KMS-11 (cell line): ENCODE measurements at regions not wholly inside any gene's neighbourhood (a gene's known extent, or its start where the extent isn't known, plus 50 kb on each side); places are given as distances from the start of the nearest gene placed in this dataset.

Experiments
- H2AFZ ChIP-seq: fragments of 200-600 bp; sonication (generic); 2 replicates; pipeline ENCODE4 v1.6.1; 2016; ENCODE audit warnings: antibody characterized with exemption, mixed run types, low read depth
- H3K27ac ChIP-seq: fragments of 200-600 bp; sonication (generic); 2 replicates; pipeline ENCODE4 v1.6.1; 2016; ENCODE audit warnings: mild to moderate bottlenecking, mixed run types
- H3K27me3 ChIP-seq: fragments of 200-600 bp; sonication (generic); 2 replicates; pipeline ENCODE4 v1.6.1; 2017; ENCODE audit warnings: mild to moderate bottlenecking, low read depth, mixed run types, moderate library complexity; ENCODE audit not compliant: insufficient read depth
- H3K36me3 ChIP-seq: fragments of 200-600 bp; sonication (generic); 2 replicates; pipeline ENCODE4 v1.6.1; 2017; ENCODE audit warnings: mild to moderate bottlenecking, mixed run types; ENCODE audit not compliant: insufficient read depth
- H3K4me1 ChIP-seq: fragments of 200-600 bp; sonication (generic); 2 replicates; pipeline ENCODE4 v1.6.1; 2016; ENCODE audit warnings: mild to moderate bottlenecking, low read depth, mixed run types; ENCODE audit not compliant: poor library complexity, severe bottlenecking
- H3K4me2 ChIP-seq: fragments of 200-600 bp; sonication (generic); 2 replicates; pipeline ENCODE4 v1.7.0; 2016; ENCODE audit warnings: mild to moderate bottlenecking, mixed run types
- H3K4me3 ChIP-seq: fragments of 200-600 bp; sonication (generic); IDR thresholded peaks from 2 replicates; pipeline ENCODE4 v1.6.1; 2017; ENCODE audit warnings: low read depth, low read length, mixed read lengths; ENCODE audit not compliant: insufficient read depth
- H3K79me2 ChIP-seq: fragments of 200-600 bp; sonication (generic); 2 replicates; pipeline ENCODE4 v1.6.1; 2016; ENCODE audit warnings: low read depth, mixed run types; ENCODE audit not compliant: insufficient read depth
- H3K9ac ChIP-seq: fragments of 200-600 bp; sonication (generic); 2 replicates; pipeline ENCODE4 v1.6.1; 2016; ENCODE audit warnings: mild to moderate bottlenecking, mixed run types
- H4K20me1 ChIP-seq: fragments of 200-600 bp; sonication (generic); 2 replicates; pipeline ENCODE4 v1.6.1; 2016; ENCODE audit warnings: mild to moderate bottlenecking, mixed run types; ENCODE audit not compliant: insufficient read depth
- TF ChIP-seq, protein P1 (sequence below): fragments of 200-600 bp; sonication (generic); conservative IDR thresholded peaks from 2 replicates; pipeline ENCODE4 v1.6.1; 2017; ENCODE audit warnings: low read depth, mild to moderate bottlenecking, antibody characterized with exemption, low read length, moderate library complexity, mixed read lengths

DNA sequence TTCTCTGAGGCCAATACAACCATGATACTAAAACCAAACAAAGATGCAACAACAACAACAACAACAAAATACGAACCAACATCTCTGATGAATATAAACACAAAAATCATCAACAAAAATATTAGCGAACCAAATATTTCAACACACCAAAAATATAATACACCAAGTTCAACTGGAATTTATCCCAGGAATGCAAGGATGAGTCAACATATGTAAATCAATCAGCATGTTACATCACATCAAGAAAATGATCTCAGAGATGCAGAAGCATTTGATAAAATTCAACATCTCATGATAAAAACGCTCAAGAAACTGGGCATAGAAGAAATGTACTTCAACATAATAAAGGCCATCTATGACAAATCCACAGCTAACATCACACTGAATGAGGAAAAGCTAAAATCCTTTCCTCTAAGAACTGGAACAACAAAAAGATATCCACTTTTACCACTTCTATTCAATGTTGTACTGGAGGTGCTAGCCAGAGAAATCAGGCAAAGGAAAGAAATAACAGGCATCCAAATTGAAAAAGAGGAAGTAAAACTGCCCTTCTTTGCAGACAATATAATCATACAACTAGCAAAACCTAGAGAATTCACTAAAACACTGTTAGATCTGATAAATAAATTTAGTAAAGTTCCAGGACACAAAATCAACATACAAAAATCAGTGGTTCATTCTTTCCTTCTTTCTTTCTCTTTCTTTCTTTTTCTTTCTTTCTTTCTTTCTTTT, 2448.7 kb upstream of the PCDH20 start:
- Histone ChIP-seq H3K4me2 (no peak overlapping the region), H4K20me1 (no peaks in the 10 kb centered on the region), H3K9ac (no peak overlapping the region), H3K27me3 (no peaks in the 10 kb centered on the region), H3K36me3 (no peaks in the 10 kb centered on the region), H3K79me2 (no peaks in the 10 kb centered on the region), H3K27ac (no peak overlapping the region), H3K4me3 (no peak overlapping the region), H3K4me1 (no peaks in the 10 kb centered on the region), H2AFZ (no peak overlapping the region)
- TF ChIP-seq, protein P1, sequence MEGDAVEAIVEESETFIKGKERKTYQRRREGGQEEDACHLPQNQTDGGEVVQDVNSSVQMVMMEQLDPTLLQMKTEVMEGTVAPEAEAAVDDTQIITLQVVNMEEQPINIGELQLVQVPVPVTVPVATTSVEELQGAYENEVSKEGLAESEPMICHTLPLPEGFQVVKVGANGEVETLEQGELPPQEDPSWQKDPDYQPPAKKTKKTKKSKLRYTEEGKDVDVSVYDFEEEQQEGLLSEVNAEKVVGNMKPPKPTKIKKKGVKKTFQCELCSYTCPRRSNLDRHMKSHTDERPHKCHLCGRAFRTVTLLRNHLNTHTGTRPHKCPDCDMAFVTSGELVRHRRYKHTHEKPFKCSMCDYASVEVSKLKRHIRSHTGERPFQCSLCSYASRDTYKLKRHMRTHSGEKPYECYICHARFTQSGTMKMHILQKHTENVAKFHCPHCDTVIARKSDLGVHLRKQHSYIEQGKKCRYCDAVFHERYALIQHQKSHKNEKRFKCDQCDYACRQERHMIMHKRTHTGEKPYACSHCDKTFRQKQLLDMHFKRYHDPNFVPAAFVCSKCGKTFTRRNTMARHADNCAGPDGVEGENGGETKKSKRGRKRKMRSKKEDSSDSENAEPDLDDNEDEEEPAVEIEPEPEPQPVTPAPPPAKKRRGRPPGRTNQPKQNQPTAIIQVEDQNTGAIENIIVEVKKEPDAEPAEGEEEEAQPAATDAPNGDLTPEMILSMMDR: no peak

GRCh38 chr13:63855457-63856118, 2439.9 kb upstream of the PCDH20 start:
- H2AFZ ChIP-seq: no peak overlapping the region
- H3K27me3 ChIP-seq: no peaks in the 10 kb centered on the region
- TF ChIP-seq, protein P1: no peak
- H3K4me1 ChIP-seq: no peaks in the 10 kb centered on the region
- no peaks in the 10 kb centered on the region for H3K36me3 ChIP-seq
- no peak overlapping the region for H3K27ac ChIP-seq
- H3K9ac ChIP-seq: no peak overlapping the region
- no peaks in the 10 kb centered on the region for H3K79me2 ChIP-seq
- no peaks in the 10 kb centered on the region for H4K20me1 ChIP-seq
- no peak overlapping the region for H3K4me3 ChIP-seq
- no peak overlapping the region for H3K4me2 ChIP-seq

DNA sequence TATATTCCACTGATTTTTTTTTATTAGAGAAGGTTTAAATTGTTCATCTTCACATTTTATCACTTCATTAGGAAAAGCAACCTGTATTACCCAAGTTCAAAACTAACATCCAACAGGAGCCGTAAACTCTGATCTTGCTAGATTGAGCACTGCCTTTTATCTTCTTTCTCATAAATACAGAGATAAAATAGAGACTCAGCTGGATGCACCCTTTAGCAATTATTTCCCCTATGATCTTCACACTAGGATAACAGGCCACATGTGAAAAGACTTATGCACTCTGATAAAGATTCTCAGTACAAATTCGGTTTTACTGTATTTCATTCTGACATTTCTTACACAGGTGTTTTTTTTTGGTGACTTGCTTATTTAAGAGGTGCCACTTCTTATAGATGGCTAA, 2438.2 kb upstream of the PCDH20 start:
- TF ChIP-seq, protein P1: no peak
- Histone ChIP-seq H3K9ac (no peak overlapping the region), H3K27me3 (no peaks in the 10 kb centered on the region), H3K79me2 (no peaks in the 10 kb centered on the region), H3K27ac (no peak overlapping the region), H3K4me3 (no peak overlapping the region), H4K20me1 (no peaks in the 10 kb centered on the region), H3K4me1 (no peaks in the 10 kb centered on the region), H3K36me3 (no peaks in the 10 kb centered on the region), H2AFZ (no peak overlapping the region), H3K4me2 (no peak overlapping the region)

- Histone ChIP-seq H3K4me3 (no peak overlapping the region), H3K79me2 (no peaks in the 10 kb centered on the region), H3K27ac (no peak overlapping the region), H3K9ac (no peak overlapping the region), H3K4me1 (no peaks in the 10 kb centered on the region), H3K4me2 (no peak overlapping the region), H4K20me1 (no peaks in the 10 kb centered on the region), H3K27me3 (no peaks in the 10 kb centered on the region), H3K36me3 (no peaks in the 10 kb centered on the region), H2AFZ (no peak overlapping the region)
- TF ChIP-seq, protein P1: no peak
Observed at GRCh38 chr13:63851526-63851925, 2435.9 kb upstream of the PCDH20 start.
